Endothelial cell of umbilical vein (primary cell): ENCODE measurements at regions not wholly inside any gene's neighbourhood (a gene's known extent, or its start where the extent isn't known, plus 50 kb on each side); places are given as distances from the start of the nearest gene placed in this dataset.

Experiments used
- BruUV-seq: library from RNA; stranded (reverse); fragments of 400-500 nt; replicated peaks from 2 replicates; lab custom pipeline; 2021; lab: Mats Ljungman, UMichigan
- CTCF ChIA-PET: fragments of 300-600, 350-600 bp; sonication (Branson Sonifier 250); formaldehyde crosslinking; loops from one replicate; lab custom pipeline; 2021; ENCODE audit warnings: antibody characterized with exemption, inconsistent platforms; lab: Charles Lee
- POLR2A ChIA-PET: fragments of 300-600, 350-600 bp; sonication (Branson Sonifier 250); formaldehyde crosslinking; loops from one replicate; lab custom pipeline; 2021; ENCODE audit warnings: antibody characterized with exemption, inconsistent platforms; lab: Charles Lee
- DNase-seq: peaks from one replicate; pipeline ENCODE4 v3.0.0-alpha.2; 2011; ENCODE audit warnings: low read depth, low spot score
- FAIRE-seq: peaks from 2 replicates; lab custom pipeline; 2011; peaks lifted over from hg19 to GRCh38; lab: Jason Lieb, UNC
- H2AFZ ChIP-seq: 2 replicates; pipeline ENCODE4 v1.6.0; 2012; ENCODE audit warnings: low read depth, low read length, control low read depth, inconsistent platforms
- H3K27ac ChIP-seq: 2 replicates; pipeline ENCODE4 v1.5.1; 2011; ENCODE audit warnings: low read depth, mild to moderate bottlenecking, control low read depth, low read length, moderate library complexity; ENCODE audit not compliant: insufficient read depth
- H3K27me3 ChIP-seq, 2 experiments: 2 replicates each; pipeline versions ENCODE4 v1.6.0 to v1.6.1; 2011; ENCODE audit warnings: low read length in 2 of 2, mixed read lengths in 1 of 2; ENCODE audit not compliant: control insufficient read depth in 2 of 2, insufficient read depth in 2 of 2
- H3K36me3 ChIP-seq, 2 experiments: 2 replicates in 1 of 2; 3 replicates in 1 of 2; pipeline ENCODE4 v1.5.1; 2011; ENCODE audit warnings: low read length in 2 of 2, mild to moderate bottlenecking in 1 of 2, moderate library complexity in 1 of 2; ENCODE audit not compliant: control insufficient read depth in 2 of 2, insufficient read depth in 2 of 2; ENCODE audit errors: extremely low read depth in 1 of 2
- H3K4me1 ChIP-seq: 3 replicates; pipeline ENCODE4 v1.5.1; 2011; ENCODE audit warnings: mild to moderate bottlenecking, low read length; ENCODE audit not compliant: control insufficient read depth, insufficient read depth; ENCODE audit errors: extremely low read depth
- H3K4me2 ChIP-seq: 2 replicates; pipeline ENCODE4 v1.6.1; 2011; ENCODE audit warnings: low read length, control low read depth, mixed read lengths; ENCODE audit not compliant: insufficient read depth
- H3K4me3 ChIP-seq, 3 experiments: fragments of 200-600 bp in 1 of 3; sonication (generic), shearing (Covaris generic) in 1 of 3; replicated peaks in 1 of 3; 2 replicates each; pipeline ENCODE4 v1.5.1; 2011 to 2016; ENCODE audit warnings: control low read depth in 3 of 3, low read length in 3 of 3, mild to moderate bottlenecking in 2 of 3, inconsistent platforms in 1 of 3, low read depth in 1 of 3, moderate library complexity in 1 of 3; ENCODE audit not compliant: insufficient read depth in 1 of 3
- H3K79me2 ChIP-seq: 2 replicates; pipeline ENCODE4 v1.6.0; 2012; ENCODE audit warnings: low read length, inconsistent platforms; ENCODE audit not compliant: control insufficient read depth, insufficient read depth
- H3K9ac ChIP-seq: replicated peaks from 2 replicates; pipeline ENCODE3; 2011; ENCODE audit warnings: low read length, control low read depth; ENCODE audit not compliant: insufficient read depth; ENCODE audit errors: extremely low read depth
- H3K9me1 ChIP-seq: replicated peaks from 3 replicates; pipeline ENCODE4 v1.6.0; 2011; ENCODE audit warnings: mild to moderate bottlenecking, low read length; ENCODE audit not compliant: control insufficient read depth, insufficient read depth; ENCODE audit errors: extremely low read depth
- H3K9me3 ChIP-seq: replicated peaks from 2 replicates; pipeline ENCODE4 v1.5.1; 2012; ENCODE audit warnings: low read length, inconsistent platforms; ENCODE audit not compliant: control insufficient read depth, insufficient read depth
- H4K20me1 ChIP-seq: replicated peaks from 2 replicates; pipeline ENCODE3; 2011; ENCODE audit warnings: mild to moderate bottlenecking, low read length; ENCODE audit not compliant: control insufficient read depth, insufficient read depth; ENCODE audit errors: extremely low read depth
- EZH2 ChIP-seq: IDR thresholded peaks from 2 replicates; pipeline ENCODE4 v1.6.1; 2012; ENCODE audit warnings: borderline replicate concordance, low read depth, mild to moderate bottlenecking, moderate library complexity, low read length, inconsistent platforms; ENCODE audit not compliant: severe bottlenecking
- GATA2 ChIP-seq: IDR thresholded peaks from 2 replicates; pipeline ENCODE4 v1.7.0; 2011; ENCODE audit warnings: low read depth, mild to moderate bottlenecking, moderate library complexity, mixed read lengths, low read length; ENCODE audit not compliant: insufficient read length, insufficient read depth
- MYC ChIP-seq: IDR thresholded peaks from one replicate; pipeline ENCODE4 v1.6.1; 2011; ENCODE audit warnings: mild to moderate bottlenecking, low read depth, low read length
- POLR2A ChIP-seq: IDR thresholded peaks from 2 replicates; pipeline ENCODE4 v1.6.1; 2012; ENCODE audit warnings: low read depth, mild to moderate bottlenecking, control low read depth, low read length
- POLR2AphosphoS5 ChIP-seq: IDR thresholded peaks from 2 replicates; pipeline ENCODE4 v1.6.1; 2012; ENCODE audit warnings: low read depth, mild to moderate bottlenecking, control low read depth, low read length, moderate library complexity; ENCODE audit not compliant: insufficient read depth
- dilution Hi-C: fragments of 300-500 bp; cut with MboI; formaldehyde crosslinking; loops from one replicate; pipeline ENCODE4 v1.15.0; 2019; ENCODE audit warnings: low sequenced_read_pairs; ENCODE audit not compliant: extremely low pct_ligation_motif_present
- intact Hi-C: fragments of 100-400 bp; cut with micrococcal nuclease; formaldehyde crosslinking; loops from one replicate; pipeline ENCODE4 v1.10.0; 2022
- TF ChIP-seq, protein P1 (sequence below), 2 donors: IDR thresholded peaks; 1 replicate in 1 of 2; 2 replicates in 1 of 2; pipeline ENCODE4 v1.5.1; 2011; ENCODE audit warnings: low read length in 2 of 2, mild to moderate bottlenecking in 2 of 2, moderate library complexity in 2 of 2, control low read depth in 1 of 2, inconsistent platforms in 1 of 2, low read depth in 1 of 2; ENCODE audit not compliant: insufficient read depth in 1 of 2; ENCODE audit errors: extremely low read depth in 1 of 2

DNA sequence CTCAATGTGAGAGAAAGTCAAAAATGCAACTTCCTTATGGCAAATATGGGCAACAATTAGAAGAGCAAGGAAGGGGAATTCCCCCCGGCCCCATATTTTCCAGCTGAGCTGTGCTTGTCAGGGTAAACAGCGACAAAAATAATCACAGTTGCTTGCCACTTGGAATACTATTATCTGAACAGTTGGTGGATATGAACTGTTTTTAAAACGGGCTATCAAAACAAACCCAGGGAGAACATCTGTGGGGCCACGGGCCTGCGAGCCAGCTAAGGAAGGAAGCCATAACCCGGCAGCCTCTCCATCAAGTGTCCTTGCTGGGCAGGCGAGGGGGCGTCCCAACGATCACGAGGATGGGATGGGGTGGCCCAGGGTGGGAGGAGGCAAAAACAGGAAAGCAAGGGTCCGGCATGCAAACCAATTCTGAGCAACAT is 228.4 kb downstream of the ARHGAP12 start:
- intact Hi-C loops (loop anchor here (2.0 kb wide), 3 partner anchors 45 to 695 kb away; no protein-coding TSS in a partner anchor), dilution Hi-C loops (no loop called here)
- no peaks in the 10 kb centered on the region for H3K36me3 ChIP-seq
- ChIA-PET POLR2A (interaction anchor here (1.0 kb wide), 1 partner anchor 889 kb away, joined by 3 read pairs; no protein-coding TSS in a partner anchor), CTCF (interaction anchor here (0.8 to 2.1 kb wide), 7 partner anchors 8 to 963 kb away, joined by 3 to 9 read pairs (median 3); no protein-coding TSS in a partner anchor)
- H3K27me3 ChIP-seq, result no peaks in the 10 kb centered on the region
- peak overlapping the region; percentile 76 for H3K9ac ChIP-seq
- peak overlapping the region; percentile 19 for H2AFZ ChIP-seq
- peak overlapping the region; percentile 39 for H3K4me2 ChIP-seq
- no TSS peak for BruUV-seq
- peak overlapping the region; percentile 90 for H3K27ac ChIP-seq
- no peak overlapping the region for H3K4me3 ChIP-seq
- FAIRE-seq (peak; percentile 81), DNase-seq (peak; percentile 98)
- H3K9me1 ChIP-seq, result no peaks in the 10 kb centered on the region
- peaks cover 61% of the 10 kb centered on the region for H3K4me1 ChIP-seq
- H3K9me3 ChIP-seq, result no peaks in the 10 kb centered on the region
- H3K79me2 ChIP-seq, result no peaks in the 10 kb centered on the region
- TF ChIP-seq POLR2AphosphoS5, result no peak
- no peak for TF ChIP-seq MYC
- no peak for TF ChIP-seq EZH2
- TF ChIP-seq POLR2A, result no peak
- TF ChIP-seq, protein P1, sequence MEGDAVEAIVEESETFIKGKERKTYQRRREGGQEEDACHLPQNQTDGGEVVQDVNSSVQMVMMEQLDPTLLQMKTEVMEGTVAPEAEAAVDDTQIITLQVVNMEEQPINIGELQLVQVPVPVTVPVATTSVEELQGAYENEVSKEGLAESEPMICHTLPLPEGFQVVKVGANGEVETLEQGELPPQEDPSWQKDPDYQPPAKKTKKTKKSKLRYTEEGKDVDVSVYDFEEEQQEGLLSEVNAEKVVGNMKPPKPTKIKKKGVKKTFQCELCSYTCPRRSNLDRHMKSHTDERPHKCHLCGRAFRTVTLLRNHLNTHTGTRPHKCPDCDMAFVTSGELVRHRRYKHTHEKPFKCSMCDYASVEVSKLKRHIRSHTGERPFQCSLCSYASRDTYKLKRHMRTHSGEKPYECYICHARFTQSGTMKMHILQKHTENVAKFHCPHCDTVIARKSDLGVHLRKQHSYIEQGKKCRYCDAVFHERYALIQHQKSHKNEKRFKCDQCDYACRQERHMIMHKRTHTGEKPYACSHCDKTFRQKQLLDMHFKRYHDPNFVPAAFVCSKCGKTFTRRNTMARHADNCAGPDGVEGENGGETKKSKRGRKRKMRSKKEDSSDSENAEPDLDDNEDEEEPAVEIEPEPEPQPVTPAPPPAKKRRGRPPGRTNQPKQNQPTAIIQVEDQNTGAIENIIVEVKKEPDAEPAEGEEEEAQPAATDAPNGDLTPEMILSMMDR (IDR thresholded peaks at IDR 0.05; ENCODE audit: extremely low read depth in 1 of 2, insufficient read depth in 1 of 2, low read depth in 1 of 2, low read length in 2 of 2), result no peak
- TF ChIP-seq GATA2, result no peak
- H4K20me1 ChIP-seq, result no peaks in the 10 kb centered on the region
